ENCODE measurements at regions not wholly inside any gene's neighbourhood (a gene's known extent, or its start where the extent isn't known, plus 50 kb on each side); places are given as distances from the start of the nearest gene placed in this dataset.

DNA sequence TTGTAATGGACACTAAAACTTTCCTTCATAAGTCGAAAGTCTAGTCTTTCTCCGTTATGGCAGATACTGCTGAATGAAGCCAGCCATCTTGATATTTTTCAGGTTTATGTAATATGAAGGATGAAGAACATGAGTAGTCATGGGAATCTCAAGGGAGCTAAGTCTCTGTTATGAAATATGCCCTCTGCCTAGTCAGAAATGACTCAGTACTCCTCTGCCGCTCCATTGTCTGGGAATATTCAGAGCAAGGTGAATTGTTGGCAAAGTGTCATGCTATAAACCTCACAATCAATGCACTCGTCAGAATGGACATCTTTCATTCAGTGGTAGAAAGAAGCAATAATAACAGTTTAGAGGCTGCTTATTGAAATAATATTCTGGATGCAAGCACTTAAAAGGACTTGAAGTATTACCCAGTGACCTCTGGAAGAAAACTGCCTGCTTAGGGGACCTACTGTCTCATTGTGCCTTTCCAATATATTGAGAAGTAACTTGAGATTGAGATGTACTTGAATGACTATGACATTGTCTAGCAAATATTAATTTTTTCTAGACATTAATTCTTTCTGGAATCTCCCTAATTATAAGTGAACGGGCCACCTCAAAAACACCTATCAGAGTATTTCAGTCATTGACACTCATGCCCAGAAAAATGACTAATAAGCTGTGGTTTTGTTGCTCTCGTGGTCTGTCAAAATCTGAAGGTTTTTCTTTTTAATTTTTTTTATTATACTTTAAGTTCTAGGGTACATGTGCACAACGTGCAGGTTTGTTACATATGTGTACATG, 1011.5 kb upstream of the ACO1 start:
- H3K79me2 ChIP-seq (ENCODE audit: control insufficient read depth, insufficient read depth, low read length) = no peaks in the 10 kb centered on the region
- WGBS (ENCODE audit: insufficient coverage, low coverage, missing lambda C conversion rate) = no CpG with 5 or more reads among the region's 7 CpGs
- H2AFZ ChIP-seq (ENCODE audit: low read depth, low read length) = no peak overlapping the region
- no peaks in the 10 kb centered on the region for H3K9me3 ChIP-seq (replicated peaks; ENCODE audit: control insufficient read depth, insufficient read depth, low read depth, low read length)
- no peaks in the 10 kb centered on the region for H3K36me3 ChIP-seq (ENCODE audit: control insufficient read depth, insufficient read depth, low read length)
- H3K9ac ChIP-seq (ENCODE audit: insufficient read depth in 1 of 2, low read depth in 2 of 2, low read length in 2 of 2) = no peak overlapping the region
- H3K4me3 ChIP-seq = no peak overlapping the region
- no peaks in the 10 kb centered on the region for H3K4me1 ChIP-seq (replicated peaks in 1 of 2; ENCODE audit: control insufficient read depth in 2 of 2, insufficient read depth in 2 of 2, low read length in 2 of 2)
- POLR2A ChIA-PET = no interaction called here
- no peak for ATAC-seq
- BruUV-seq (replicated peaks) = no TSS peak
- no peak for DNase-seq (ENCODE audit: extremely low read depth in 1 of 4, low spot score in 3 of 4)
- no peak overlapping the region for H3K4me2 ChIP-seq (ENCODE audit: insufficient read depth, low read length)
- no peak for FAIRE-seq
- in situ Hi-C loops (cut with MboI) (no loop called here), intact Hi-C loops (cut with micrococcal nuclease) (no loop called here)
- H4K20me1 ChIP-seq (replicated peaks; ENCODE audit: control insufficient read depth, insufficient read depth, low read length) = no peaks in the 10 kb centered on the region
- CTCF ChIA-PET (ENCODE audit: low intra/inter-chr PET ratio) = no interaction called here
- no peaks in the 10 kb centered on the region for H3K27me3 ChIP-seq (ENCODE audit: control insufficient read depth in 2 of 2, insufficient read depth in 2 of 2, low read length in 2 of 2)
- H3K27ac ChIP-seq (ENCODE audit: extremely low read depth, low read depth, low read length) = no peak overlapping the region
- TF ChIP-seq MYBL2 (IDR thresholded peaks at IDR 0.05; ENCODE audit: low read depth) (no peak), MYBL2 (CRISPR knock-in tag; IDR thresholded peaks at IDR 0.05; ENCODE audit: borderline replicate concordance) (no peak), ZNF3 (CRISPR knock-in tag; IDR thresholded peaks at IDR 0.05) (no peak), GTF2E2 (tag; IDR thresholded peaks at IDR 0.05) (no peak), JUND (IDR thresholded peaks at IDR 0.05; ENCODE audit: borderline replicate concordance, low read depth, low read length) (no peak), JUND (tag; IDR thresholded peaks at IDR 0.05; ENCODE audit: borderline replicate concordance, low read depth, low read length) (no peak)
- H3K9me1 ChIP-seq (ENCODE audit: control insufficient read depth, insufficient read depth, low read length) = no peaks in the 10 kb centered on the region

DNA sequence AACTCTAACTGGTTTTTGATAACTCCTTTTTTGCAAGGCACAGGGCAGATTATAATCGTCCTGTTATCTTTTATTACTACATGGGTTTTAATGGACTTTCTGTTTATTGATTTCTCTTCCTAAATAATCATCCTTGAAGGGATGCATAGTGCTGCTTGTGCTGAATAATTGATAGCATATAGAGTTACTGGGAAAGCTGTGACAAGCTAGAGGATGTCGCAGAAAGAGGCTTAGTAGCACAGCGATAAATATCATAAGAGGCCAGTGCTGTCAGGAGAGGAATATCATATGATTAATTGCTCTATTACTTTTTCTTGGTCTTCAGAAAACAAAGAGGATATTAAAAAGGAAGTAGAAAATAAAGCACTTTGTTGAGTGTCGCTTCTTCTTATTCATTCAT, 1007.1 kb upstream of the ACO1 start:
- no peak for DNase-seq (ENCODE audit: extremely low read depth in 1 of 4, low spot score in 3 of 4)
- no peaks in the 10 kb centered on the region for H3K36me3 ChIP-seq (ENCODE audit: control insufficient read depth, insufficient read depth, low read length)
- H3K27me3 ChIP-seq (ENCODE audit: control insufficient read depth in 2 of 2, insufficient read depth in 2 of 2, low read length in 2 of 2) = no peaks in the 10 kb centered on the region
- H3K4me2 ChIP-seq (ENCODE audit: insufficient read depth, low read length) = no peak overlapping the region
- CTCF ChIA-PET (ENCODE audit: low intra/inter-chr PET ratio) = no interaction called here
- FAIRE-seq = no peak
- H3K9ac ChIP-seq (ENCODE audit: insufficient read depth in 1 of 2, low read depth in 2 of 2, low read length in 2 of 2) = no peak overlapping the region
- no CpG with 5 or more reads among the region's 4 CpGs for WGBS (ENCODE audit: insufficient coverage, low coverage, missing lambda C conversion rate)
- H3K9me3 ChIP-seq (replicated peaks; ENCODE audit: control insufficient read depth, insufficient read depth, low read depth, low read length) = no peaks in the 10 kb centered on the region
- no peaks in the 10 kb centered on the region for H3K9me1 ChIP-seq (ENCODE audit: control insufficient read depth, insufficient read depth, low read length)
- H4K20me1 ChIP-seq (replicated peaks; ENCODE audit: control insufficient read depth, insufficient read depth, low read length) = no peaks in the 10 kb centered on the region
- in situ Hi-C loops (cut with MboI) = no loop called here
- H3K79me2 ChIP-seq (ENCODE audit: control insufficient read depth, insufficient read depth, low read length) = no peaks in the 10 kb centered on the region
- no peak overlapping the region for H2AFZ ChIP-seq (ENCODE audit: low read depth, low read length)
- no peak for ATAC-seq
- H3K4me3 ChIP-seq = no peak overlapping the region
- no peaks in the 10 kb centered on the region for H3K4me1 ChIP-seq (replicated peaks in 1 of 2; ENCODE audit: control insufficient read depth in 2 of 2, insufficient read depth in 2 of 2, low read length in 2 of 2)
- intact Hi-C loops (cut with micrococcal nuclease) = no loop called here
- BruUV-seq (replicated peaks) = no TSS peak
- POLR2A ChIA-PET = no interaction called here
- no peak overlapping the region for H3K27ac ChIP-seq (ENCODE audit: extremely low read depth, low read depth, low read length)
- TF ChIP-seq BDP1 (IDR thresholded peaks at IDR 0.05; ENCODE audit: insufficient read depth, insufficient read length) (no peak), RBM15 (IDR thresholded peaks at IDR 0.05; ENCODE audit: insufficient read depth, low read length) (no peak), RBM34 (IDR thresholded peaks at IDR 0.05; ENCODE audit: borderline replicate concordance, insufficient read depth, low read length) (no peak), ZNF263 (CRISPR knock-in tag; IDR thresholded peaks at IDR 0.05; ENCODE audit: borderline replicate concordance) (no peak), DMBX1 (CRISPR knock-in tag; IDR thresholded peaks at IDR 0.05; ENCODE audit: borderline replicate concordance) (no peak), ZNF507 (tag; conservative IDR thresholded peaks at IDR 0.05) (no peak), HMG20B (CRISPR knock-in tag; IDR thresholded peaks at IDR 0.05) (no peak), CAMTA2 (CRISPR knock-in tag; conservative IDR thresholded peaks at IDR 0.05) (no peak)
- TF ChIP-seq, protein P1, sequence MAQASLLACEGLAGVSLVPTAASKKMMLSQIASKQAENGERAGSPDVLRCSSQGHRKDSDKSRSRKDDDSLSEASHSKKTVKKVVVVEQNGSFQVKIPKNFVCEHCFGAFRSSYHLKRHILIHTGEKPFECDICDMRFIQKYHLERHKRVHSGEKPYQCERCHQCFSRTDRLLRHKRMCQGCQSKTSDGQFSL (CRISPR knock-in tag; IDR thresholded peaks at IDR 0.05) = no peak
- TF ChIP-seq, protein P1 (tag; IDR thresholded peaks at IDR 0.05) = no peak

All from K562 (cell line).